ENCODE measurements at regions not wholly inside any gene's neighbourhood (a gene's known extent, or its start where the extent isn't known, plus 50 kb on each side); places are given as distances from the start of the nearest gene placed in this dataset.

DNA sequence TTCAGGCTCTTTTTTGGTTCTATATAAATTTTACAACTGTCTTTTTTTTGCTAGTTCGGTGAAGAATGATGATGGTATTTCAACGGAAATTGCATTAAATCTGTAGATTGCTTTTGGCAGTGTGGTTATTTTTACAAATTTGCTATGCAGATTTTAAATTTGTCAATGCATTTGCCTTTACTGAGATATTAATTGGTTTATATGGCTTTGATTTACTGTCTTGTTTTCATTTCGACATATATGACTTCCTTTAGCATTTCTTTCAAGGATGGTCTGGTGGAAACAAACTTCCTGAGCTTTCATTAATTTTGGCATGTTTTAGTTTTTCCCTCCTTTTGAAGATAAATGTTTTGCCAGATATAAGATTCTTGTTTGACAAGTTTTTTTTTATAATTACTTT lies 1522.5 kb upstream of the PRMT6 start:
- CTCF ChIA-PET: no interaction called here

DNA sequence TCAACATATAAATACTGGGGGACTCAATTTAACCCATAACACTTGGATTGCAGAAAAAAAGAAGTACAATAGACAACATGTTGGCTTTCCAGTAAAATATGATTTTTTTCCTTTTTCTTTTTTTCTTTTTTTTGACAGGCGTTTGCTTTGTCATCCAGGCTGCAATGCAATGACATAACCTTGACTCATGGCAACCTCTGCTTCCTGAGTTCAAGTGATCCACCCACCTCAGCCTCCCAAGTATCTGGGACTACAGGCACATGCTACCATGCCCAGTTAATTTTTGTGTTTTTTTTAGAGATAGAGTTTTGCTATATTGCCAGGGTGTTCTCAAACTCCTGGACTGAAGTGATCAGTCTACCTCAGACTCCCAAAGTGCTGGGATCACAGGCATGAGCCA lies 1512.0 kb upstream of the PRMT6 start:
- intact Hi-C loops (cut with micrococcal nuclease; ENCODE audit: unreplicated experiment): no loop called here

More for the DNA sequence above, 1522.5 kb upstream of the PRMT6 start:
- Histone ChIP-seq H3K9me3 (ENCODE audit: control insufficient read depth, insufficient read depth, low read depth, low read length) (no peaks in the 10 kb centered on the region), H3K27ac (ENCODE audit: low read length) (no peak overlapping the region), H3K36me3 (ENCODE audit: control insufficient read depth, insufficient read depth, low read length) (no peaks in the 10 kb centered on the region), H3K4me1 (ENCODE audit: control insufficient read depth, insufficient read depth, low read length) (no peaks in the 10 kb centered on the region), H3K4me3 (ENCODE audit: low read depth in 2 of 2, low read length in 2 of 2) (no peak overlapping the region), H3K27me3 (ENCODE audit: control insufficient read depth, insufficient read depth, low read length) (no peaks in the 10 kb centered on the region)
- in situ Hi-C loops (cut with HindIII; ENCODE audit: low pct_unique_long_range_greater_than_20kb, low sequenced_read_pairs) (no loop called here), intact Hi-C loops (cut with micrococcal nuclease; ENCODE audit: unreplicated experiment) (no loop called here)
- no peak for ATAC-seq
- no peak for DNase-seq (ENCODE audit: low read depth, low spot score)
- POLR2A ChIA-PET: no interaction called here
- no TSS peak for BruUV-seq (replicated peaks)
- TF ChIP-seq CTCF (IDR thresholded peaks at IDR 0.05) (no peak), SIN3A (IDR thresholded peaks at IDR 0.05; ENCODE audit: borderline replicate concordance, insufficient read depth, low read depth, low read length) (no peak)

More for the DNA sequence above, 1512.0 kb upstream of the PRMT6 start:
- no peak for DNase-seq (ENCODE audit: low read depth, low spot score)
- BruUV-seq (replicated peaks): no TSS peak
- Histone ChIP-seq H3K4me3 (ENCODE audit: low read depth in 2 of 2, low read length in 2 of 2) (no peak overlapping the region), H3K4me1 (ENCODE audit: control insufficient read depth, insufficient read depth, low read length) (no peaks in the 10 kb centered on the region), H3K27me3 (ENCODE audit: control insufficient read depth, insufficient read depth, low read length) (no peaks in the 10 kb centered on the region), H3K36me3 (ENCODE audit: control insufficient read depth, insufficient read depth, low read length) (no peaks in the 10 kb centered on the region), H3K9me3 (ENCODE audit: control insufficient read depth, insufficient read depth, low read depth, low read length) (no peaks in the 10 kb centered on the region), H3K27ac (ENCODE audit: low read length) (no peak overlapping the region)
- no peak for ATAC-seq
- no peak for TF ChIP-seq REST (IDR thresholded peaks at IDR 0.05; ENCODE audit: insufficient read depth in 1 of 2, low read depth in 2 of 2, low read length in 1 of 2)
- no peak for TF ChIP-seq SIN3A (IDR thresholded peaks at IDR 0.05; ENCODE audit: borderline replicate concordance, insufficient read depth, low read depth, low read length)
- TF ChIP-seq CTCF (IDR thresholded peaks at IDR 0.05): no peak
- TF ChIP-seq POLR2AphosphoS5 (IDR thresholded peaks at IDR 0.05; ENCODE audit: low read depth, low read length): no peak
- no peak for TF ChIP-seq TCF7L2 (IDR thresholded peaks at IDR 0.05; ENCODE audit: low read depth, low read length)
- POLR2A ChIA-PET: no interaction called here
- in situ Hi-C loops (cut with HindIII; ENCODE audit: low pct_unique_long_range_greater_than_20kb, low sequenced_read_pairs): no loop called here
- CTCF ChIA-PET: no interaction called here

Measured in Panc1 (cell line).